ENCODE measurements at regions not wholly inside any gene's neighbourhood (a gene's known extent, or its start where the extent isn't known, plus 50 kb on each side); places are given as distances from the start of the nearest gene placed in this dataset.

GRCh38 chr14:96710060-96710666, 87.0 kb upstream of the VRK1 start:
- Mint-ChIP-seq H3K36me3 (ENCODE audit: low read depth) (no peaks in the 10 kb centered on the region), H3K27ac (no peak overlapping the region), H3K4me1 (peaks cover 7% of the 10 kb centered on the region; the same call in 2 of the 3 replicates), H3K27me3 (ENCODE audit: insufficient read depth, low read depth, poor library complexity) (peaks cover 7% of the 10 kb centered on the region), H3K4me3 (no peak overlapping the region), H3K9me3 (no peaks in the 10 kb centered on the region)
- Histone ChIP-seq H3K27me3 (ENCODE audit: insufficient read depth) (no peaks in the 10 kb centered on the region), H2AFZ (no peak overlapping the region), H3K4me2 (no peak overlapping the region), H4K20me1 (replicated peaks; ENCODE audit: insufficient read depth) (no peaks in the 10 kb centered on the region), H3K4me3 (no peak overlapping the region), H3K9me2 (ENCODE audit: insufficient read depth) (no peaks in the 10 kb centered on the region), H3K4me1 (ENCODE audit: insufficient read depth) (no peaks in the 10 kb centered on the region; the same call in 1 of the 2 replicates), H3F3A (replicated peaks; ENCODE audit: low read depth) (no peaks in the 10 kb centered on the region), H3K36me3 (ENCODE audit: insufficient read depth) (no peaks in the 10 kb centered on the region), H3K27ac (ENCODE audit: low read depth) (no peak overlapping the region), H3K79me2 (replicated peaks; ENCODE audit: insufficient read depth) (no peaks in the 10 kb centered on the region)
- no peak for ATAC-seq
- TF ChIP-seq ETS1 (IDR thresholded peaks at IDR 0.05) (no peak), ZNF462 (CRISPR knock-in tag; IDR thresholded peaks at IDR 0.05) (no peak), ZNF114 (CRISPR knock-in tag; IDR thresholded peaks at IDR 0.05) (no peak), CTCF (conservative IDR thresholded peaks at IDR 0.05; ENCODE audit: low read depth in 2 of 2) (no peak), STAT1 (IDR thresholded peaks at IDR 0.05; ENCODE audit: unreplicated experiment) (no peak)
- no peak for DNase-seq (ENCODE audit: low spot score)

All from GM23338 (cell line).